ENCODE measurements at regions not wholly inside any gene's neighbourhood (a gene's known extent, or its start where the extent isn't known, plus 50 kb on each side); places are given as distances from the start of the nearest gene placed in this dataset.

DNA sequence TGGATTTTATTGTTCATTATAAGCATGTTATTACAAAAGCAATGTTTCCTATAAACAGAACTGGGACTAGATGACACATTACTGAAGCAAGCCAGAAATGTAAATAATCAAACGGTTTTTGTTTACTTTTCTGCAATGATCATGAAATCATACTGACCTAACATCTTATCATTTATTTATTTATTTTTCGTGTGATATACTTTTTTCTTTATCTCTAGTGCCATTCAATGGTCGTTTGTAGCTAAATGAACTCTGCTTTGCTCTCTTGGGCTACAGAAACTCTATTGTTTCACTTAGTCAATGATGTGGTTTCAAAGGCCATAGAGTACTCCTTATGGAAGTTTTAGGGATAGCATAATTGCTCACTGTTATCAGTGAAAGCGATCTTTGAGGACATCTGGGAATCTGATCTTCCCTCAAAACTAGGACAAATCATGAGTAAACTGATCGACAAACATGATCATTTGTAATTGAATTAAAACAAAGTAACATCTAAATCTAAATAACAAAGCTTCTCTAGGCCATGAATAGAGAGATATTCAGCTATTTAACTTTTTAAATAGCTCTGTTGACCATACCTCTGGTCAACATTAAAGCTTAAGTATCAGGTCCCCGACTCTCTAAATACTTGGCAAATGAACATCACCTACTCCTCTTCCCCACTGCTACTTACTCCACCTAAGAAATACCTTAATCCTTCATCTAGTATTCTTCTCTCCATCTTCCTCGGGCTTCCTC, 933.4 kb downstream of the TFAP2A start:
- no peaks in the 10 kb centered on the region for H3K9me3 ChIP-seq (replicated peaks in 1 of 3)
- DNase-seq = no peak
- H3K4me3 ChIP-seq = no peak overlapping the region
- no peaks in the 10 kb centered on the region for H3K4me1 ChIP-seq (replicated peaks in 1 of 2)
- H3K27ac ChIP-seq = no peak overlapping the region
- WGBS, 4 donors = 49 to 53% (median 51%) methylated on average over 7 of the region's 7 CpGs
- intact Hi-C loops (cut with DNase I) = no loop called here
- TF ChIP-seq POLR2A (IDR thresholded peaks at IDR 0.05) = no peak
- TF ChIP-seq, protein P1, sequence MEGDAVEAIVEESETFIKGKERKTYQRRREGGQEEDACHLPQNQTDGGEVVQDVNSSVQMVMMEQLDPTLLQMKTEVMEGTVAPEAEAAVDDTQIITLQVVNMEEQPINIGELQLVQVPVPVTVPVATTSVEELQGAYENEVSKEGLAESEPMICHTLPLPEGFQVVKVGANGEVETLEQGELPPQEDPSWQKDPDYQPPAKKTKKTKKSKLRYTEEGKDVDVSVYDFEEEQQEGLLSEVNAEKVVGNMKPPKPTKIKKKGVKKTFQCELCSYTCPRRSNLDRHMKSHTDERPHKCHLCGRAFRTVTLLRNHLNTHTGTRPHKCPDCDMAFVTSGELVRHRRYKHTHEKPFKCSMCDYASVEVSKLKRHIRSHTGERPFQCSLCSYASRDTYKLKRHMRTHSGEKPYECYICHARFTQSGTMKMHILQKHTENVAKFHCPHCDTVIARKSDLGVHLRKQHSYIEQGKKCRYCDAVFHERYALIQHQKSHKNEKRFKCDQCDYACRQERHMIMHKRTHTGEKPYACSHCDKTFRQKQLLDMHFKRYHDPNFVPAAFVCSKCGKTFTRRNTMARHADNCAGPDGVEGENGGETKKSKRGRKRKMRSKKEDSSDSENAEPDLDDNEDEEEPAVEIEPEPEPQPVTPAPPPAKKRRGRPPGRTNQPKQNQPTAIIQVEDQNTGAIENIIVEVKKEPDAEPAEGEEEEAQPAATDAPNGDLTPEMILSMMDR (IDR thresholded peaks at IDR 0.05) = no peak
- no peaks in the 10 kb centered on the region for H3K36me3 ChIP-seq (replicated peaks in 1 of 2)
- H3K27me3 ChIP-seq = no peaks in the 10 kb centered on the region

DNA sequence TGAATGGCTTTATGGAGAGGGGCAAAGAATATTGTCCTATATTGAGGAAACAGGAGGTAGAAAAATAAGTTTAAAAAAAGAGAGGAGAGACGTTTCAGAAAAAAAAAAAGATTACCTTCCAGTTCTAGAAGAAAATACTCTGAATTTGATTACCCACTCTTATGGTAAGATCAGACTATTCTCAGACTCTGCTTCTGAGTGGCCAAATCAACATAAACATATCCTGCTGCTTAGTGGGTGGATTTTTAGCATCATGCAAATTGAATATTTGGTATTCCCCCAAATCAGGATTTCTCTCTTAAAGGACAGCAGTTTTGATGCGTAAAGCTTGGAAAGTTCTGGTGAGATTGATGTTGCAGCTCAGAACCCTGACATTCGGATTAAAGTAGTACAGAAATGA, 946.6 kb downstream of the TFAP2A start:
- Histone ChIP-seq H3K4me1 (replicated peaks in 1 of 2) (no peaks in the 10 kb centered on the region), H3K27me3 (no peaks in the 10 kb centered on the region), H3K27ac (no peak overlapping the region), H3K4me3 (no peak overlapping the region), H3K9me3 (replicated peaks in 1 of 3) (no peaks in the 10 kb centered on the region), H3K36me3 (replicated peaks in 1 of 2) (no peaks in the 10 kb centered on the region)
- no peak for DNase-seq
- intact Hi-C loops (cut with DNase I) = no loop called here
- WGBS, 4 donors = 47 to 55% (median 49%) methylated on average over 3 of the region's 3 CpGs
- TF ChIP-seq, protein P1 (IDR thresholded peaks at IDR 0.05) = no peak
- no peak for TF ChIP-seq POLR2A (IDR thresholded peaks at IDR 0.05)

DNA sequence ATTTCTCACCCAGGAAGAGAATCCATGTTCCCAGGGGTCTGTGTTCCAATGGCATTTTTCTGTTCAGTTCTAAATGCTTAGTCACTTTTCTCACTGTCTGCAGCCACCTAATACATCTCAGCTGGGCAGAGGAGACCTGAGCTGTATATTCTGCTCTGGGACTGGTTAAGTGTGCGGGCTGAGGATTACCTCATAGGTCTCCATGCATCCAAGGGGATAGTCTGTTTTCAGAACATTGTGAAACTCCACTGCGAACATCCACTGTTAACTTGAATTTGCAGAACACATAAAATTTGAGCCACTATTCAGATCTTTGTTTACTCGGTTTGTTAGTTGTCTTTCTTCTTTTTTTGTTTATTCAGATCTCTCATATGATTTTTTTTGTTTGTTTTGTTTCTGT, 947.1 kb downstream of the TFAP2A start:
- Histone ChIP-seq H3K4me1 (replicated peaks in 1 of 2) (no peaks in the 10 kb centered on the region), H3K36me3 (replicated peaks in 1 of 2) (no peaks in the 10 kb centered on the region), H3K9me3 (replicated peaks in 1 of 3) (no peaks in the 10 kb centered on the region), H3K27me3 (no peaks in the 10 kb centered on the region), H3K4me3 (no peak overlapping the region), H3K27ac (no peak overlapping the region)
- WGBS, 4 donors = 72 to 81% (median 74%) methylated on average over 3 of the region's 3 CpGs
- TF ChIP-seq, protein P1 (IDR thresholded peaks at IDR 0.05) = no peak
- no peak for TF ChIP-seq POLR2A (IDR thresholded peaks at IDR 0.05)
- no peak for DNase-seq
- intact Hi-C loops (cut with DNase I) = no loop called here

DNA sequence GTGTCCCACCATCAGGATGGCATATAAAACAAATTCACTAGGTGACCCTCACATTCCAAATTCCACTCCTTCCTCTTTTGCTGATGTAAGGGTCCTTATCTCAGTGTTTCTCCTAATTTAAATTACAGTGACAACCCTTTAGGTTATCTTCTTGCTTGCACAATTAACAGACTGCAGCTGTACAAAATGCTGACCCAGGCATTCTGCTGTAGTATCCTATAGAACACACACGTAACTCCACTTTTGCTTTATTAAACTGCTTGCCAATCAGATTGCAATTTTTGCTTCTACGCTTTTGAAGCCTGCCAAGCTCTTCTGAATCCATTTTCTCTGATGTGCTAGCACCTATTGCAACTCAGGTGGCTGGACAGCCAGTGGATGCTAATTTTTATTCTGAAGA, 950.3 kb downstream of the TFAP2A start:
- 59 to 72% (median 66%) methylated on average over 2 of the region's 2 CpGs for WGBS, 4 donors
- no peak for DNase-seq
- H3K27me3 ChIP-seq = no peaks in the 10 kb centered on the region
- TF ChIP-seq, protein P1 (IDR thresholded peaks at IDR 0.05) = no peak
- no peak for TF ChIP-seq POLR2A (IDR thresholded peaks at IDR 0.05)
- no peaks in the 10 kb centered on the region for H3K36me3 ChIP-seq (replicated peaks in 1 of 2)
- no peaks in the 10 kb centered on the region for H3K4me1 ChIP-seq (replicated peaks in 1 of 2)
- H3K27ac ChIP-seq = no peak overlapping the region
- H3K4me3 ChIP-seq = no peak overlapping the region
- H3K9me3 ChIP-seq (replicated peaks in 1 of 3) = no peaks in the 10 kb centered on the region
- intact Hi-C loops (cut with DNase I) = no loop called here
